HG03175 (cell line): ENCODE measurements at regions not wholly inside any gene's neighbourhood (a gene's known extent, or its start where the extent isn't known, plus 50 kb on each side); places are given as distances from the start of the nearest gene placed in this dataset.
"Not testable (repeated sequence)": the region's sequence is repeated elsewhere in the genome, so short reads cannot be mapped to it uniquely, and the experiment has no call there.

Experiments
- ATAC-seq: cut with Tn5 transposase; IDR thresholded peaks from one replicate; pipeline ENCODE4 v1.9.1; 2021; ENCODE audit warnings: mild to moderate bottlenecking, moderate library complexity; ENCODE audit not compliant: unreplicated experiment

DNA sequence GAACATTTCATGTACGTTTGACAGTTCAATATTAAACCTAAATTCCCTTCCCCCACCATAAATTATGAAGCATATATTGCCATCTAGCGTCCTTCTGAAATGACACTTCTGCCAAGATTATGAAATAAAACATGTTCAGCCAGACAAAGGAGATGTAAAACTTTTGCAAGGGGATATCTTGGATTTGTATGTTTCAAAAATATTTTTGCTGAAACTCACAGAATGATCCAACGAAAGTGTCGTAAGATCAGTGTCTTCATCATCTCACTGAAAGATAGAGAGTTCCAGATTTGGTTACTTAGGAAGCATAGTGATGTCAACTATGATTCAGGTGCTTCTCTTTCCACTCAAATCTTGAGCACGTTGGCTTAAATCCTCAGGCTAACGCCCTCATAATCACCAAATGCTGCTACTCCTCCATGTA is 904.3 kb downstream of the XPNPEP1 start:
- no peak for ATAC-seq

DNA sequence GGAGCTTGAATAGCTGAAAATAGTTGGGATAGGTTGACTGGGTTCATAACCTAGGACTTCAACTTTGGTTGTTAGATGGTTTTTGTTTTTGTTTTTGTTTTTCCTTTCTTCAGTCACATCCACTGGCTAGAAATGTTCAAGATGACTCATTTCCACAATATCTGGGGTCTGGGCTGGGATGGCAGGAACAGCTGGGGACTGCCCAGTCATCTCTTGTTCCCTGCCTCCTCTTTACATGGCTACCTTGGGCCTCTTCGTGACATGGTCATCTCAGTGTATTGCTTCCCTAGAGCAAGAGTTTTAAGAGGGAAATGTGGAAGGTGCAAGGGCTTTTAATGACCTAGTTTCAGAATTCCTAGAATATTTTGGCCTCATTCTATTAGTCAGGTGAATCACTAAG is 915.8 kb downstream of the XPNPEP1 start:
- ATAC-seq, result no peak

DNA sequence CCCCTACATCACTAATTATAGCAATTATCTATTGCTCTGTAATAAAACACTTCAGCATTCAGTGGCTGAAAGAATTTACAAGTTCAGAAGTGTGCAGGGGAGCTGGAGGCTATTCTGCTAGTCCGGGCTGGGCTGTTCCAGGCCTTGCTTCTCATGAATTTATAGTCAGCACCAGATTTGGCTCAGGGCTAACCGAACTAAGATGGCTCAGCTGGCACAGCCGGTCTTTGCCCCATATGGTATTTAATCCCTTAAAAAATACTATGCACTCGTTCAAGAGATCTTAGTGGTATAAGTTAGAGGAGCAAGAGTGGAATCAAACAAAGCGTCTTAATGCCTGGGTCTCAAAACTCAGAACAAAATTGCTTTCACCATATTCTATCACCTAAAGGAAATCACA is 932.9 kb downstream of the XPNPEP1 start:
- ATAC-seq, result no peak

DNA sequence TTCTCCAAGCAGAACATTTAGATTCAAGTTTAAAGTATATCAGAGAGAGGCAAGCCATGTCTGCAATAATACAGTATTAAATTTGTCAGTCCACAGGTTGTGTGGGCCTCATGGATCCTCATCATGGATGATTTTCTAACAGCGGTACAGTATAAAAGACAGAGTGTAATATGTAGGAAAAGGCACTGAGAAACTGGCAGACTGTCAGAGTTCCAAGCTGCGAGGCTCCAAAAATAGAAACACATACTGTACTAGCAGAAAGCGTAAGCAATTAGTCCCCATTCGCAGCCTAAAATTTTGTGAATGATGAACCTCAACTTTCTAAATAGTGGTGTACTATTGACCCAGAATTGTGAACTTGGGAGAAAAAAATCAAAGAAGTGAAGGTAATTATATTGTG is 933.3 kb downstream of the XPNPEP1 start:
- ATAC-seq, result no peak

DNA sequence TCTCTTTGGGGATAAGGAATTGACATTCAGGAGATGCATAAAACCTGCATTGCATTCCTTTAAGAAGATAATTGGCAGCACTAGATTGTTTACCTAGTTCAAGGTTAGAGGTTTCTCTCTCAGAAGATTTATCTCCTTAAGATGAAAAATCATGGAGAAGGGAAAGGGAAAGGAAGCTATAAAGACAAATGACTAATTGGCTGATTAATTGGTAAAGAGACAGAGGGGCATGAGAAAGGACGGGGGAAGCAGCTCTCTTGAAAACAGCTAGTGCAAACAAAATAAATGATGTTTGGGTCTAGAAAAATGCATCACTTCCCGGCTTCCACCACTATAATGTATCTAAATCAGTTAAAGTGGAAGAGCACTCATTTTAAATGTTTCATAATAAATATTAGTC is 941.2 kb downstream of the XPNPEP1 start:
- no peak for ATAC-seq

- no peak for ATAC-seq
These were observed 942.4 kb downstream of the XPNPEP1 start for GRCh38 chr10:108980869-108981268.

- no peak for ATAC-seq
These were observed 947.8 kb downstream of the XPNPEP1 start for GRCh38 chr10:108975459-108976058.

DNA sequence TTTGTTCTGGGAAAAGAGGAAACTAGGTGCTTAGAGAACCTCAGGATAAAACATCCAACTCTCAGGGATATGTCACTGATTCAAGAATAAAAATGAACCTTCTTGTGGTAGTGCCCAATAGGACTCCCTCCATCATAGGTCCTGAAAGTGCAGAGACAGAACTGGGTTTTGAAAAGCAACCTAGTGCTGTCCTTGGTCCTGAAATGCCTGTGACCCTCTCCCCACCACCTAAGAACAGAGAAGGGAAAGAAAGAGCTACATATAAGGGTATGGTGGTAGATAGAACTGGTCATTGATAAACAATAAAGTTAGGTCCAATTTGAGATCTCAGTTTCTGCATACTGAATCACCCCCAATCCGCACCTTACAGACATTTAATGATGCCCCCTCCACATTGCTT is 953.3 kb downstream of the XPNPEP1 start:
- no peak for ATAC-seq

- ATAC-seq, result no peak
These were observed 956.9 kb downstream of the XPNPEP1 start for GRCh38 chr10:108966411-108966810.

DNA sequence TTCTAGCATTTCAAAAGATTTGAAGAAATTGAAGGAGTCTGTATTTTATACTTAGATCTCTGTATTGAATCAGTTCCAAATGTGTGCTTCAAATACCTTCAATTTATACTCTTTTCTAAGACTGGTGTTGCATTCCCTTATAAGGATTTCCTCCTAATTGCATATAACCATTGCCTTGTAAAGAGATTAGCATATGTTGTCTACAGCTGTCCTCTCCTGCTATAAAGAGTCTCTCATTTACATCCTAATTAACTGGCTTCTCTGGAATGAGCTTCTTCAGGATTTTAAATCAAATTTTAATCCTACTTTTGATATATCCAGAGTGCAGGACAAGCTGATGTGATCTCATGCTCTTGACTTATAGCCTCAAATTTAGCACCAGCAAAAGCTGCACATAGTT is 957.3 kb downstream of the XPNPEP1 start:
- no peak for ATAC-seq

DNA sequence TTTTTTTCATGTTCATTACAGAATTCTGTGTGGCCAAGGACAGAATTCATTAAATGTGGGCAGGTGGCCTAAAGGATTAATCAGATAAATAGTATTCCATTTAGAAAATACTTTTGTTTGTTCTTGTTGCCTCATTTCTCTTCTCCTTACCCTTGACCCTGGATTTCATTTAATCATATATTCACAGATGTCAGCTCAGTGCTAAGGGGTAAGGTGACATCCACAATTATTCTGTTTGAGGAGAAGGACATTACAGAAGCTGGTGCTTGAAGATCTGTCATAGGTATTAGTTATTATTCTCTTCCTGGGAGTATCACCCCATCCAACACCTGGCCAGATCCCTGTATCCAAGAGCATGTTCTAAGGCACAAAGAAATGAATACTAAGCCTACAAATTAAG is 961.1 kb downstream of the XPNPEP1 start:
- no peak for ATAC-seq

DNA sequence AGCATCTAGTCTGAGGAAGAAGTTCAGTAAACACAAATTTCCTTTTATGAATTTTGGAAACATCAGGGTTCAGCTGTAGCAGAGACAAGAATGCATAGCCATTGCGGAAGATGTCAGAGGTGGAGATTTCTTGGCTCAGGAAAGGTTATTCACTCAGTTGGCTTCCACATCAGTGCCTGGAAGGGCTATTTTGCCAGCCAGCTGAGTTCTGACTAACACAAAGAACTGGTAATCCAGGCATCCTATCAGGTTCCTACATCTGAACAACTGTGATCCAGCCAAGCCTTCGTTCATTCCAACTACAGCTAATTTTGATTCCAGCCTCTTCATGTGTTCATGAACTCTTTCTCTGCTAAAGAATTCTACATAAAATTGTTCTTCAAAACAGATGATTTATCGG is 965.6 kb downstream of the XPNPEP1 start:
- ATAC-seq, result no peak

- no peak for ATAC-seq
These were observed 967.2 kb downstream of the XPNPEP1 start for GRCh38 chr10:108956149-108956548.

- not testable (repeated sequence) for ATAC-seq
These were observed 1003.3 kb downstream of the XPNPEP1 start for GRCh38 chr10:108920029-108920428.

DNA sequence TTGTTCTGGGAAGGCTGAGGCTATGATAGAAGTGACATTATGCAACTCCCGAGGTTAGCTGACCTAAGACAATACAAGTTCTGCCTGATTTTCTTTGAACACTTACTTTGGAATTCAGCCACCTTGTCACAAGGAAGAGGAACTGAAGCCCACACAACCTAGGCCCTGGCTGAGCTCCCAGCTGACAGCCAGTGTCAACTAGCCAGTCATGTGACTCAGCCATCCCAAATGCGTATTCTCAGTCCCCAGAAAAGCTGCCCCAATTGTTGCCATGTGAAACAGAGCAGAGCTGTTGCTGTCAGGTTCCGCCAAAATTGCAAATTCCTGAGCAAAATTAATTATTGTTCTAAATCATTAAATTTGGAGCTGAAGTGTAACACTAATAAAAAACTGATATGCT is 1010.0 kb downstream of the XPNPEP1 start:
- no peak for ATAC-seq

DNA sequence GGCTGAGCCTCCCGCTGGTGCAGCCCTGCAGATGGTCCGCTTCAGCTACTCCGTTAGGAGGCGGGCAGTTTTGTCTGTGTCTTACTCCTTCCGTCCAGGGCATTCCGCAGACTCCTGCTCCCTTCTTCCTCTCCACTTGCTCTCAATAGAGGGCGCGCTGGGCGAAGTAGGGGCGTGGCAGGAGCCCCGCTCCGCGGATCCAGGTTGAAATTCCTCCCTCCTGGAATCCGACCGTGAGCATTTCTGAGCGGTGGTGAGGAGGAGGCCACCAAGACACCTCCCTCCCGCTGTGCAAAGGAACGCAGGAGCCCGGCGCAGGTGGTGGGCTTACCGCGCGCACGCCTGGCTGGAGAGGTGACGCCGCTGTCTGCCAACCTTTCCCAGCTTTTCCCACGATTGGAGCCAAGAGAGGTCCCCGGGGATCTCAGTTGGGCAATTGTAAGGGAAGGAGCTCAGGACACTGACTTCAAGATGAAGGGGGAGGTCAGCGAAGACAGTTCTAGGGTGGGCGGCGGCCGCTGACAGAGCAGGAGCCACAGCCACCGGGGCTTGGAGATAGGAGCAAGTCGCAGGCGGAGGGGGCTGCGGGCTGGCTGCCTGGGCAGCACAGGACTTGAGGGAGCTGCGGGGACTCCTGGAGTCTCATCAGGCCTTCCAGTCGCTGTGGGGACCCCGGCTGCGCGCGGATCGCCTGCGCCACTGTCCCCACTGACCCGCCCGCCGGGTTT is 1011.3 kb downstream of the XPNPEP1 start:
- ATAC-seq, result peak; percentile 48

GRCh38 chr10:108908096-108908495 is 1015.2 kb downstream of the XPNPEP1 start:
- no peak for ATAC-seq

DNA sequence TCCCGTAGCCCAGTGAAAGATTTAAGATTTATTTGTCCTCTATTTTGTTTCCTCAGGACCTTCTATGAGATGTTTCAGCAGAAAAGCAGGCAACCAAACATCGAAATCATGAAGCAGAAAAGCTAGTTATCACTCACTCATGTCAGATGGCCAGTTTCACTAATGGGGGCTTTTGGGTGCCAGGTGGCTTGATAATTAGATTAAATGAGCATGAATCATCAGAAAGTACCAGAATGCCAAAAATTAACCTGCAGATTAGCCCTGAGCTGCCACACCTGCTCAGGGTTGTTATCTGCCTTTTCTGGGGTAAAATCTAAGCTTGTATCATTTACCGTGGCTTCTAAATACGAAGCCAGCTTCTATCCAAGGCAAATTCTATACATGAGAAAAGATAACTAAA is 1017.5 kb downstream of the XPNPEP1 start:
- ATAC-seq, result no peak

DNA sequence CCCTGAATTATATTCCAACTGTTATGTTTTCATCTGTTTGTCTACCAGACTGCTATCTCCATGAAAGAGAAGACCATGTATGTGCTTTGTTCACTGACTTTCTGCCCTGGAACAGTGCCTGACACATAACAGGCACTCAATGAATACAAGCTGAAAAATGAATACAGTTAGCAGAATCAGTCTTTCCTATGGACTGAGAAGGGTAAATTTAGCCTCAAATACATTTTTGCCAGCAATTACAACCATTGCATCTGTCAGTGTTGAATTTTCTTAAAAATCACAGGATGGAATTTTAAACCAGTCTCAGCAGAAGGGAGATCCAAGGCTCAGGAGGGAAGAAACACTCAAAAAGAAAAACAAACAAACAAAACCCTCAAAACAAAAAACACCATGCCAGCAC is 1018.1 kb downstream of the XPNPEP1 start:
- ATAC-seq, result no peak

DNA sequence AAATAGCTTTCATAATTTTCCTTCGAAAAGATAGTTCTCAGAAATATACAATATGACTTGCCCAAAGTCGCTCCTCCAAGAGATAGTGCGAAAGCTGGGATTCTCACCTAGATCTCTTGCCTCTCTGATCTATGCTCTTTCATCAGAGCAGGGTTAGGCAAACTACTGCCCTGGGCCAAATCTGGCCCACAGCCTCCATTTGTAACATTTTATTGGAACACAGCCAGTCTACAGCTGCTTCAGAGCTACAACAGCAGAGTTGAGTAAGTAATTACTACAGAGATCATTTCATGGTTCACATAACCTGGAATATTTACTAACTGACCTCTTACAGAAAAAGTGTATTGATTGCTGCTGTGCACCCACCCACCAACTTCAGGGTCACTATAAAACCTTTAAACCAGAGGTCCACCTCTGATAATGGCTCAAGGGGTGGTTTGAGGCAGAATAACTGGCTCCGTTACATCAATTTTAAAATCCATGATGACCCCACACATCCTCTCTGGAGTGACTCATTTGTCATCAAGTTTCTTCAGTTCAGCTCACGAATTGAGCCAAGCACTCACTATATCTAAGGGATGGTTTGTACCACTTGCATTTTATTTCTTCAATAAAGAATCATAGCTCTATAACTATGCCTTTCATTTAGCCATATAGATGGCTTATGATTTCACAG is 1019.0 kb downstream of the XPNPEP1 start:
- ATAC-seq, result no peak

GRCh38 chr10:108902619-108903285 is 1020.6 kb downstream of the XPNPEP1 start:
- ATAC-seq, result peak; percentile 71
